ENCODE measurements at regions not wholly inside any gene's neighbourhood (a gene's known extent, or its start where the extent isn't known, plus 50 kb on each side); places are given as distances from the start of the nearest gene placed in this dataset.

DNA sequence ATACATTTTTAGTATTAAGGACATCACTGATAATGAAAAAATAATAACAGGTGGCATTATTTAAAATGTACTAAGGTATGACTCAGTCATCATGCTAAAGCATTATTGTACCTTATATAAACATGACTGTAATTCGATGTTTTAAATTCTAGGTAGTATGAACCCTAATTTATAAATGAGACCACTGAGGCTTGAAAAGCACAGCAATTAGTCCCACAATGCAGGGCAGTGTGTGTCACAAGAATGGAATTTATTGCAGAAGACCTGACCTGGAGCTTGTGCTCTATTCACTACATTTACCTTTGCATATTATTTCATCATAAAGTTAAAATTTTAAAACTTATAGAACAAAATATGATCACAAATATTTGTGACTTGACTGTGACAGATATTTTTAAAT is 358.5 kb upstream of the DSEL start:
- Histone ChIP-seq H3K9me3 (ENCODE audit: low read depth) (no peaks in the 10 kb centered on the region), H3K4me3 (no peak overlapping the region), H3K4me1 (ENCODE audit: insufficient read depth) (no peaks in the 10 kb centered on the region), H3K27ac (no peak overlapping the region), H3K9me2 (replicated peaks; ENCODE audit: insufficient read depth) (no peaks in the 10 kb centered on the region), H3K36me3 (replicated peaks; ENCODE audit: insufficient read depth, low read depth) (no peaks in the 10 kb centered on the region), H4K20me1 (ENCODE audit: insufficient read depth, poor library complexity, severe bottlenecking) (no peaks in the 10 kb centered on the region), H3K79me2 (no peaks in the 10 kb centered on the region), H3K4me2 (no peak overlapping the region), H2AFZ (no peak overlapping the region), H3K27me3 (no peaks in the 10 kb centered on the region)
- no peak for DNase-seq (ENCODE audit: low spot score)
- 86% methylated on average over 1 of the region's 1 CpG for WGBS (ENCODE audit: low lambda C conversion rate, missing lambda C conversion rate)
- no peak for TF ChIP-seq EZH2phosphoT487 (IDR thresholded peaks at IDR 0.05; ENCODE audit: low read depth, severe bottlenecking, unreplicated experiment)
- TF ChIP-seq, protein P1, sequence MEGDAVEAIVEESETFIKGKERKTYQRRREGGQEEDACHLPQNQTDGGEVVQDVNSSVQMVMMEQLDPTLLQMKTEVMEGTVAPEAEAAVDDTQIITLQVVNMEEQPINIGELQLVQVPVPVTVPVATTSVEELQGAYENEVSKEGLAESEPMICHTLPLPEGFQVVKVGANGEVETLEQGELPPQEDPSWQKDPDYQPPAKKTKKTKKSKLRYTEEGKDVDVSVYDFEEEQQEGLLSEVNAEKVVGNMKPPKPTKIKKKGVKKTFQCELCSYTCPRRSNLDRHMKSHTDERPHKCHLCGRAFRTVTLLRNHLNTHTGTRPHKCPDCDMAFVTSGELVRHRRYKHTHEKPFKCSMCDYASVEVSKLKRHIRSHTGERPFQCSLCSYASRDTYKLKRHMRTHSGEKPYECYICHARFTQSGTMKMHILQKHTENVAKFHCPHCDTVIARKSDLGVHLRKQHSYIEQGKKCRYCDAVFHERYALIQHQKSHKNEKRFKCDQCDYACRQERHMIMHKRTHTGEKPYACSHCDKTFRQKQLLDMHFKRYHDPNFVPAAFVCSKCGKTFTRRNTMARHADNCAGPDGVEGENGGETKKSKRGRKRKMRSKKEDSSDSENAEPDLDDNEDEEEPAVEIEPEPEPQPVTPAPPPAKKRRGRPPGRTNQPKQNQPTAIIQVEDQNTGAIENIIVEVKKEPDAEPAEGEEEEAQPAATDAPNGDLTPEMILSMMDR (IDR thresholded peaks at IDR 0.05; ENCODE audit: poor library complexity): no peak
- TF ChIP-seq EZH2 (IDR thresholded peaks at IDR 0.05; ENCODE audit: borderline replicate concordance): no peak

DNA sequence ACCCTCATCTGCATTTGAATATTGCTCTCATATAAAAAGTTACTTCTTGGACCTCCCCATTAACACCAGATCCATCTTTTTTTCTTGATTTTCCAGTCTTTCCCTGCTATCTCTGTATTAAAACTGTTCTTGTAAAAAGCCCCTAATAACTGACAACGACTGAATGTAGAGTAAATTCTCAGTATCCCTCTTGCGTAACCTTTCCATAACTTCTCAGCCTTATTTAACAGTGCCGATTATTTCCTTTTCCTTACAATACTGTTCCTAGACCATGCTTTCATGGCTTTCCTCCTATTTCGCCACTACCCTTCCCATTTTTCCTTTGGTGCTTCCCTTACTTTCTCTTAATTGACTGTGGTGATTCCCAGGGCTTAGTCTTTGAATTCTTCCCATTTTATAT is 348.9 kb upstream of the DSEL start:
- no peak for DNase-seq (ENCODE audit: low spot score)
- Histone ChIP-seq H3K9me2 (replicated peaks; ENCODE audit: insufficient read depth) (no peaks in the 10 kb centered on the region), H3K27ac (no peak overlapping the region), H4K20me1 (ENCODE audit: insufficient read depth, poor library complexity, severe bottlenecking) (no peaks in the 10 kb centered on the region), H3K9me3 (ENCODE audit: low read depth) (no peaks in the 10 kb centered on the region), H3K4me2 (no peak overlapping the region), H2AFZ (no peak overlapping the region), H3K4me1 (ENCODE audit: insufficient read depth) (no peaks in the 10 kb centered on the region), H3K27me3 (no peaks in the 10 kb centered on the region), H3K36me3 (replicated peaks; ENCODE audit: insufficient read depth, low read depth) (no peaks in the 10 kb centered on the region), H3K79me2 (no peaks in the 10 kb centered on the region), H3K4me3 (no peak overlapping the region)
- WGBS (ENCODE audit: low lambda C conversion rate, missing lambda C conversion rate): 88% methylated on average over 4 of the region's 4 CpGs
- no peak for TF ChIP-seq EZH2 (IDR thresholded peaks at IDR 0.05; ENCODE audit: borderline replicate concordance)
- TF ChIP-seq EZH2phosphoT487 (IDR thresholded peaks at IDR 0.05; ENCODE audit: low read depth, severe bottlenecking, unreplicated experiment): no peak
- TF ChIP-seq, protein P1 (IDR thresholded peaks at IDR 0.05; ENCODE audit: poor library complexity): no peak

DNA sequence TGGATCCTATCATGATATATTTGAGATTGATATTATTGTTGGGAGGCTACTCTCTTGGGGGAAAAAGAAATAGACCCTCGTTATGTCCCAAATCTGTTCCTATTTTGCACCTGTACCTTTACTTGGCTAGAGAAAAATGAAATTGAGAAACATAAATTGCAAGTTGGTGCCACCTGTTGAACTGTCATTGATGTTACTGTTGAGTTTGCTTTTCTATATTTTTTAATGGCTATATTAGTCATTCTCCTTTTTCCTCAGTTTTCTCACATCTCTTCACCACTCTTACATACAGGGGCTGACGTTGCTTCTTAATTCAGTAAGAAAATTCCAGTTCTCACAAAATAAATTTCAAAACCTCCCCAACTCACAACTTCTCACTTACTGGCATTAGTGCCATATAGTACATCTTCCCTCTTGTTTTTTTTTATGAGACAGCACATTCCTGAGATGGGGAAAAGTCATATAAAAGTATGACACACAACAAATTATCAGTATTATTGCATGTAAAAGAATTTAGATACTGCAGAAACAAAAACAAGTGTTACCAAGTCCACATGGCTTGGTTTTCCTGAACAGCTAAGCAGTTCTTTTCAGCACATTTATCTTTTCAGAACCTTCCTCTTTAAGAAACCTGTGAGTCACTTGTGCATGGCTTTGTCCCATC is 348.3 kb upstream of the DSEL start:
- Histone ChIP-seq H2AFZ (no peak overlapping the region), H3K79me2 (no peaks in the 10 kb centered on the region), H3K4me3 (no peak overlapping the region), H3K36me3 (replicated peaks; ENCODE audit: insufficient read depth, low read depth) (no peaks in the 10 kb centered on the region), H3K9me3 (ENCODE audit: low read depth) (no peaks in the 10 kb centered on the region), H4K20me1 (ENCODE audit: insufficient read depth, poor library complexity, severe bottlenecking) (no peaks in the 10 kb centered on the region), H3K27me3 (no peaks in the 10 kb centered on the region), H3K4me1 (ENCODE audit: insufficient read depth) (no peaks in the 10 kb centered on the region), H3K4me2 (no peak overlapping the region), H3K27ac (no peak overlapping the region), H3K9me2 (replicated peaks; ENCODE audit: insufficient read depth) (no peaks in the 10 kb centered on the region)
- DNase-seq (ENCODE audit: low spot score): no peak
- WGBS (ENCODE audit: low lambda C conversion rate, missing lambda C conversion rate): 93% methylated on average over 2 of the region's 2 CpGs
- TF ChIP-seq, protein P1 (IDR thresholded peaks at IDR 0.05; ENCODE audit: poor library complexity): no peak
- TF ChIP-seq EZH2phosphoT487 (IDR thresholded peaks at IDR 0.05; ENCODE audit: low read depth, severe bottlenecking, unreplicated experiment) (no peak), EZH2 (IDR thresholded peaks at IDR 0.05; ENCODE audit: borderline replicate concordance) (no peak)

Data from hepatocyte (in vitro differentiated cells).